ENCODE measurements at regions not wholly inside any gene's neighbourhood (a gene's known extent, or its start where the extent isn't known, plus 50 kb on each side); places are given as distances from the start of the nearest gene placed in this dataset.
"Not testable (repeated sequence)": the region's sequence is repeated elsewhere in the genome, so short reads cannot be mapped to it uniquely, and the experiment has no call there.

DNA sequence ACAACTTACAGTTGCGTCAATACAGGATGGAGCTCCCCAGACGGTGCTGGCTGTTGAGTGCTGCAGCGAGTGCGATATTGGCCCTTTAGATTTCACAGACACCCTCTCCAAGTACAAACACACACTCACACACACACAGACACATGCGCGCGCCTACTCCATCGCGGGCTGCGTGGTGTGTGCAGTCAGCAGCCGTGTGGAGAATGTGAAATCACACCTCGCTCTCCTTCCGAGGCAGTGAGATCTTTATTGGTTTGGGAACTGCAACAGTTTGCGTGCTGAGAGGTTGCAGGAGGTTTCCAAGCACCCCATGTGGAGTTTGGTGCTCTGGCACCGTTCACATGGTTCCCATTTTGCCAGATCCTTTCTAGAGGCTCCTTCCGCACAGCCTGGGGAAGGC is 372.2 kb downstream of the RRAGC start:
- ChIA-PET POLR2A (no interaction called here), CTCF (no interaction called here)
- H3K36me3 Mint-ChIP-seq: no peaks in the 10 kb centered on the region
- H3K4me1 ChIP-seq (ENCODE audit: control insufficient read depth in 2 of 2, insufficient read depth in 2 of 2, low read length in 2 of 2): no peaks in the 10 kb centered on the region
- intact Hi-C loops (cut with micrococcal nuclease): no loop called here
- H3K4me1 Mint-ChIP-seq: peaks cover 0 to 5% (median 4%) of the 10 kb centered on the region in 7 donors
- no peaks in the 10 kb centered on the region for H3K9me3 ChIP-seq (ENCODE audit: control insufficient read depth in 2 of 3, low read length in 3 of 3)
- no peak overlapping the region for H3K27ac ChIP-seq (ENCODE audit: low read depth, low read length)
- no peak overlapping the region for H3K27ac Mint-ChIP-seq
- H3K9me3 Mint-ChIP-seq: peaks cover 0 to 2% (median 0%) of the 10 kb centered on the region in 11 donors
- ATAC-seq (no peak), DNase-seq (no peak)
- H3K4me3 Mint-ChIP-seq: no peak overlapping the region
- no peaks in the 10 kb centered on the region for H3K36me3 ChIP-seq (ENCODE audit: control insufficient read depth in 2 of 3, insufficient read depth in 3 of 3, low read length in 3 of 3)
- H3K27me3 ChIP-seq (ENCODE audit: control insufficient read depth in 2 of 2, insufficient read depth in 2 of 2, low read length in 2 of 2): no peaks in the 10 kb centered on the region
- no peak overlapping the region for H3K4me3 ChIP-seq (ENCODE audit: low read length)
- peaks cover 18 to 50% (median 28%) of the 10 kb centered on the region in 5 donors for H3K27me3 Mint-ChIP-seq

GRCh38 chr1:38486085-38486484 is 373.5 kb downstream of the RRAGC start:
- CTCF ChIA-PET: no interaction called here
- Histone ChIP-seq H3K4me3 (ENCODE audit: low read length) (no peak overlapping the region), H3K27me3 (ENCODE audit: control insufficient read depth in 2 of 2, insufficient read depth in 2 of 2, low read length in 2 of 2) (no peaks in the 10 kb centered on the region), H3K9me3 (ENCODE audit: control insufficient read depth in 2 of 3, low read length in 3 of 3) (no peaks in the 10 kb centered on the region), H3K27ac (ENCODE audit: low read depth, low read length) (no peak overlapping the region), H3K4me1 (ENCODE audit: control insufficient read depth in 2 of 2, insufficient read depth in 2 of 2, low read length in 2 of 2) (no peaks in the 10 kb centered on the region), H3K36me3 (ENCODE audit: control insufficient read depth in 2 of 3, insufficient read depth in 3 of 3, low read length in 3 of 3) (no peaks in the 10 kb centered on the region)
- POLR2A ChIA-PET: no interaction called here
- H3K27me3 Mint-ChIP-seq: peaks cover 26 to 49% (median 29%) of the 10 kb centered on the region in 5 donors
- peaks cover 0 to 6% (median 0%) of the 10 kb centered on the region in 11 donors for H3K9me3 Mint-ChIP-seq
- ATAC-seq: no peak
- peaks cover 0 to 5% (median 4%) of the 10 kb centered on the region in 7 donors for H3K4me1 Mint-ChIP-seq
- DNase-seq: no peak
- no peak overlapping the region for H3K4me3 Mint-ChIP-seq
- no peak overlapping the region for H3K27ac Mint-ChIP-seq
- intact Hi-C loops (cut with micrococcal nuclease): no loop called here
- peaks cover 0 to 5% (median 0%) of the 10 kb centered on the region in 5 donors for H3K36me3 Mint-ChIP-seq

DNA sequence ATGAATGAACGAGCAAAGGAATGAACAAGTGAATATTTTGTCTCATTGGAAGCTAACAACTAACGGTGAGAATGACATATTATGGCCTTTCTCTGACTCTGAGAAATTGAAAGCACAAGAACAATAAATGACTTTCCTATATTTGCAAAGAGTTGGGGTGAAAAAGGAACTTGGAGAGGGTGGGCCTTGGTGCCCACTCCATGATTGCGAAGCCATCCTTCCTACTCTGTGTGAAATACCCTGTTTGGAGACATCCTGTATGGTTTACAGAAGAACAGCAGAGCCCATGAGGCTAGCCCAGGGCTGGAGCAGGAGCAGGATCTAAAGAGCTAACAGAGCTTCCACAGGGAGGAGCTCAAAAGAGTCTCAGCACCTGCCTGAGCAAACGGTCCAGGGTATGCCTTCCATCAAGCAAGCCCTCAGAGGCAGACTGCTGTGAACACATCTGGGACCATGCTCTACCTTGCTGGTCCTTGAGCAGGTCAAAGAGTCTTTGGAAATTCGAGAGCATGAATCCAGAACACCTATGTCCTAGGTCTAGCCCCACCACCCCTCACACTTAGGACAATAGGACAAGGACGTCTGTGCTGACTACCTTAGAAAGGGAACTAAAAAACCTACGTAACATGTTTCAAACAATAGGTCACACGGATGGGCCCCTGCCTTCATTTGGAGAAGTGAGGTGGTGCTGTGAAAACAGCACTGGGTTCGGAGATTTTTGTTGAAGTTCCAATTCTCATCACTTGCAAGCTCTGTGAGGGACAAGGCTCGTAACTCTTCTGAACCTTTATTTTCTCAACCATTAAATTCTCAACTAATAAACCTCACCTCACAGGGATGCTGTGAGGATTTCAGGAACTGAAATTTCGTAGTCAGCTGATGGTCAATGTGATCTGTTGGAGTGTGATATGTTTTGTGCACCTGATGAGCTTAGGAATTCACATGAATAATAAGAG is 377.4 kb downstream of the RRAGC start:
- H3K9me3 Mint-ChIP-seq: peaks cover 0 to 25% (median 15%) of the 10 kb centered on the region in 11 donors
- H3K4me1 Mint-ChIP-seq: peaks cover 0 to 2% (median 0%) of the 10 kb centered on the region in 7 donors
- no peak overlapping the region for H3K27ac Mint-ChIP-seq
- no peak overlapping the region for H3K27ac ChIP-seq (ENCODE audit: low read depth, low read length)
- no peak overlapping the region for H3K4me3 ChIP-seq (ENCODE audit: low read length)
- H3K4me1 ChIP-seq (ENCODE audit: control insufficient read depth in 2 of 2, insufficient read depth in 2 of 2, low read length in 2 of 2): no peaks in the 10 kb centered on the region
- DNase-seq: no peak
- no peak for ATAC-seq
- H3K27me3 Mint-ChIP-seq: peaks cover 28 to 65% (median 41%) of the 10 kb centered on the region in 5 donors
- H3K4me3 Mint-ChIP-seq: no peak overlapping the region
- peaks cover 0 to 16% (median 2%) of the 10 kb centered on the region in 5 donors for H3K36me3 Mint-ChIP-seq
- intact Hi-C loops (cut with micrococcal nuclease): no loop called here
- H3K36me3 ChIP-seq (ENCODE audit: control insufficient read depth in 2 of 3, insufficient read depth in 3 of 3, low read length in 3 of 3): no peaks in the 10 kb centered on the region
- POLR2A ChIA-PET: no interaction called here
- CTCF ChIA-PET: no interaction called here
- no peaks in the 10 kb centered on the region for H3K9me3 ChIP-seq (ENCODE audit: control insufficient read depth in 2 of 3, low read length in 3 of 3)
- no peaks in the 10 kb centered on the region for H3K27me3 ChIP-seq (ENCODE audit: control insufficient read depth in 2 of 2, insufficient read depth in 2 of 2, low read length in 2 of 2)

- intact Hi-C loops (cut with micrococcal nuclease); CTCF ChIA-PET; H3K27ac ChIP-seq (ENCODE audit: low read depth, low read length); DNase-seq; H3K4me1 ChIP-seq (ENCODE audit: control insufficient read depth in 2 of 2, insufficient read depth in 2 of 2, low read length in 2 of 2); H3K4me3 ChIP-seq (ENCODE audit: low read length); H3K27ac Mint-ChIP-seq; POLR2A ChIA-PET; H3K4me3 Mint-ChIP-seq; H3K9me3 ChIP-seq (ENCODE audit: control insufficient read depth in 2 of 3, low read length in 3 of 3); ATAC-seq; H3K36me3 ChIP-seq (ENCODE audit: control insufficient read depth in 2 of 3, insufficient read depth in 3 of 3, low read length in 3 of 3); H3K27me3 ChIP-seq (ENCODE audit: control insufficient read depth in 2 of 2, insufficient read depth in 2 of 2, low read length in 2 of 2): not testable (repeated sequence)
- peaks cover 0 to 16% (median 3%) of the 10 kb centered on the region in 5 donors for H3K36me3 Mint-ChIP-seq
- peaks cover 39 to 70% (median 45%) of the 10 kb centered on the region in 5 donors for H3K27me3 Mint-ChIP-seq
- peaks cover 0 to 25% (median 15%) of the 10 kb centered on the region in 11 donors for H3K9me3 Mint-ChIP-seq
- H3K4me1 Mint-ChIP-seq: peaks cover 7 to 16% (median 10%) of the 10 kb centered on the region in 7 donors
These were observed 379.9 kb downstream of the RRAGC start for GRCh38 chr1:38479662-38480061.

DNA sequence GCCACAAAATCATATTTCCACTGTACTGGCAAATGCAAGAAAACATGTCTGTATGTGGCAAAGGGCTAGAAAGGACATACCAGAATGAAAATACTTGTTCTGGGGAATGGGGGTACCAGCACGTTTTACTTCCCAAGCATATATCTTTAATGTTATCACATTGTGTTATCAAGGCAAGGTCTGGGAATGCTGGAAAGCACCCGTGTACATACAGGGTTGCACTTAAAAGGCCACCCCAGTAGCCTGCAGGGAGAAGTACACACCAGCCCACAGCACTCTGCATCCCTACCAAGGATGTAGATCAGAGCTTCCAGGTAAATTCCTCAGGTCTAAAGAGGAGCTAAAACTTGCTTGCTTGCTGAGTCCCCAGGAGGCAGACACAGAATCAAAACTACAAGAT is 381.8 kb downstream of the RRAGC start:
- Mint-ChIP-seq H3K27ac (no peak overlapping the region), H3K4me3 (no peak overlapping the region), H3K9me3 (peaks cover 0 to 25% (median 15%) of the 10 kb centered on the region in 11 donors), H3K4me1 (peaks cover 7 to 21% (median 17%) of the 10 kb centered on the region in 7 donors), H3K27me3 (peaks cover 33 to 72% (median 50%) of the 10 kb centered on the region in 5 donors), H3K36me3 (peaks cover 0 to 16% (median 3%) of the 10 kb centered on the region in 5 donors)
- no peaks in the 10 kb centered on the region for H3K27me3 ChIP-seq (ENCODE audit: control insufficient read depth in 2 of 2, insufficient read depth in 2 of 2, low read length in 2 of 2)
- intact Hi-C loops (cut with micrococcal nuclease): no loop called here
- H3K4me3 ChIP-seq (ENCODE audit: low read length): no peak overlapping the region
- no peak overlapping the region for H3K27ac ChIP-seq (ENCODE audit: low read depth, low read length)
- ChIA-PET POLR2A (no interaction called here), CTCF (no interaction called here)
- H3K9me3 ChIP-seq (ENCODE audit: control insufficient read depth in 2 of 3, low read length in 3 of 3): no peaks in the 10 kb centered on the region
- DNase-seq (no peak), ATAC-seq (no peak)
- H3K4me1 ChIP-seq (ENCODE audit: control insufficient read depth in 2 of 2, insufficient read depth in 2 of 2, low read length in 2 of 2): peaks cover 0 to 3% of the 10 kb centered on the region in 2 donors
- H3K36me3 ChIP-seq (ENCODE audit: control insufficient read depth in 2 of 3, insufficient read depth in 3 of 3, low read length in 3 of 3): no peaks in the 10 kb centered on the region

DNA sequence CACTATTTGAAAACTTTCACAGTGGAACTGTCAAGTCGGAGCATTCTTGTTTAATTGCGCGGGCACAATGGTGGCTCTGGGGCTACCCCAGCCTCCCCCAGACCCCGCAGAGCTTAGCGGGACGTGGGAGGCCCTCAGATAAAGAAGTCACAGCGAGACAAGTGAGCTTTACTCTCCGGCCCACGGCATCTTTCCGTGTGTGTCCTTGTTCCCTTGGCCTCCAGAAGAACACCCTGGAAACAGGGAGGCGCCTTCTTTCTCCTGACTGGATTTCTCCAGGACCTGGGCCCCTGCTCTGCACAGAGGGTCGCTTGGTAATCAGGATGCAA is 382.8 kb downstream of the RRAGC start:
- Histone ChIP-seq H3K36me3 (ENCODE audit: control insufficient read depth in 2 of 3, insufficient read depth in 3 of 3, low read length in 3 of 3) (no peaks in the 10 kb centered on the region), H3K9me3 (ENCODE audit: control insufficient read depth in 2 of 3, low read length in 3 of 3) (no peaks in the 10 kb centered on the region), H3K4me3 (ENCODE audit: low read length) (no peak overlapping the region), H3K27me3 (ENCODE audit: control insufficient read depth in 2 of 2, insufficient read depth in 2 of 2, low read length in 2 of 2) (no peaks in the 10 kb centered on the region), H3K27ac (ENCODE audit: low read depth, low read length) (no peak overlapping the region), H3K4me1 (ENCODE audit: control insufficient read depth in 2 of 2, insufficient read depth in 2 of 2, low read length in 2 of 2) (peaks cover 0 to 3% of the 10 kb centered on the region in 2 donors)
- Mint-ChIP-seq H3K9me3 (peaks cover 0 to 25% (median 15%) of the 10 kb centered on the region in 11 donors), H3K27me3 (peaks cover 37 to 74% (median 57%) of the 10 kb centered on the region in 5 donors), H3K27ac (no peak overlapping the region), H3K4me3 (peak overlapping the region in 2 of 10 donors; percentile 17 to 61), H3K36me3 (peaks cover 0 to 16% (median 3%) of the 10 kb centered on the region in 5 donors), H3K4me1 (peaks cover 7 to 21% (median 17%) of the 10 kb centered on the region in 7 donors)
- POLR2A ChIA-PET: no interaction called here
- no peak for DNase-seq
- intact Hi-C loops (cut with micrococcal nuclease): no loop called here
- ATAC-seq: no peak
- CTCF ChIA-PET: no interaction called here
